GM23338 (cell line): ENCODE measurements at regions not wholly inside any gene's neighbourhood (a gene's known extent, or its start where the extent isn't known, plus 50 kb on each side); places are given as distances from the start of the nearest gene placed in this dataset.

Source experiments
- ATAC-seq: fragments of 200-7000 bp; cut with Tn5 transposase; 3 replicates; pipeline ENCODE4 v1.9.1; 2020
- DNase-seq: peaks from one replicate; pipeline ENCODE4 v3.0.0-alpha.2; 2015; ENCODE audit warnings: low spot score
- H2AFZ ChIP-seq: fragments of 200-600 bp; sonication (generic); 2 replicates; pipeline ENCODE4 v1.8.0; 2016; ENCODE audit warnings: antibody characterized with exemption, mild to moderate bottlenecking, moderate library complexity
- H3F3A ChIP-seq: fragments of 200-600 bp; sonication (generic); replicated peaks from 2 replicates; pipeline ENCODE4 v1.8.0; 2017; ENCODE audit warnings: antibody characterized with exemption, mixed run types, low read depth
- H3K27ac ChIP-seq: fragments of 200-600 bp; sonication (generic); 2 replicates; pipeline ENCODE4 v1.6.1; 2016; ENCODE audit warnings: low read depth
- H3K27me3 ChIP-seq: fragments of 200-600 bp; sonication (generic); 2 replicates; pipeline ENCODE4 v1.8.0; 2016; ENCODE audit warnings: mild to moderate bottlenecking, mixed run types, moderate library complexity; ENCODE audit not compliant: insufficient read depth
- H3K36me3 ChIP-seq: fragments of 200-600 bp; sonication (generic); 2 replicates; pipeline ENCODE4 v1.8.0; 2016; ENCODE audit warnings: mild to moderate bottlenecking; ENCODE audit not compliant: insufficient read depth
- H3K4me1 ChIP-seq: fragments of 200-600 bp; sonication (generic); 2 replicates; pipeline ENCODE4 v1.8.0; 2016; ENCODE audit warnings: mild to moderate bottlenecking, moderate library complexity; ENCODE audit not compliant: insufficient read depth
- H3K4me2 ChIP-seq: fragments of 200-600 bp; sonication (generic); 2 replicates; pipeline ENCODE4 v1.7.1; 2017; ENCODE audit warnings: mixed run types
- H3K4me3 ChIP-seq: fragments of 200-600 bp; sonication (generic); 2 replicates; pipeline ENCODE4 v1.6.1; 2016; ENCODE audit warnings: mixed run types
- H3K79me2 ChIP-seq: fragments of 200-600 bp; sonication (generic); replicated peaks from 2 replicates; pipeline ENCODE4 v1.8.0; 2017; ENCODE audit warnings: mild to moderate bottlenecking; ENCODE audit not compliant: insufficient read depth
- H3K9me2 ChIP-seq: fragments of 200-600 bp; sonication (generic); 2 replicates; pipeline ENCODE4 v1.8.0; 2017; ENCODE audit not compliant: insufficient read depth
- H4K20me1 ChIP-seq: fragments of 200-600 bp; sonication (generic); replicated peaks from 2 replicates; pipeline ENCODE4 v1.8.0; 2017; ENCODE audit warnings: mild to moderate bottlenecking; ENCODE audit not compliant: insufficient read depth
- H3K27ac Mint-ChIP-seq: 2 replicates; pipeline ENCODE4 v1.8.0; 2020; ENCODE audit warnings: inconsistent platforms, mild to moderate bottlenecking, moderate library complexity, mixed read lengths
- H3K27me3 Mint-ChIP-seq: 3 replicates; pipeline ENCODE4 v1.8.0; 2022; ENCODE audit warnings: low read depth, mild to moderate bottlenecking, moderate library complexity, mixed read lengths, inconsistent platforms; ENCODE audit not compliant: insufficient read depth, poor library complexity
- H3K36me3 Mint-ChIP-seq: 3 replicates; pipeline ENCODE4 v1.8.0; 2021; ENCODE audit warnings: low read depth, mild to moderate bottlenecking, inconsistent platforms, moderate library complexity, mixed read lengths
- H3K4me1 Mint-ChIP-seq: 3 replicates; pipeline ENCODE4 v1.8.0; 2020; ENCODE audit warnings: mild to moderate bottlenecking, inconsistent platforms, mixed read lengths
- H3K4me3 Mint-ChIP-seq: 3 replicates; pipeline ENCODE4 v1.8.0; 2021; ENCODE audit warnings: moderate library complexity, mild to moderate bottlenecking, inconsistent platforms, mixed read lengths
- H3K9me3 Mint-ChIP-seq: 3 replicates; pipeline ENCODE4 v1.8.0; 2020; ENCODE audit warnings: moderate library complexity, mild to moderate bottlenecking, inconsistent platforms, mixed read lengths
- CTCF ChIP-seq, 2 experiments: fragments of 200-600 bp in 1 of 2; sonication (generic) in 1 of 2; conservative IDR thresholded peaks; 2 replicates each; pipeline versions ENCODE4 v1.5.1 to v1.6.1; 2016 to 2017; ENCODE audit warnings: antibody characterized with exemption in 2 of 2, low read depth in 2 of 2, mild to moderate bottlenecking in 2 of 2, moderate library complexity in 1 of 2
- EZH2 ChIP-seq: fragments of 200-600 bp; sonication (generic); IDR thresholded peaks from one replicate; pipeline ENCODE4 v1.8.0; 2017; ENCODE audit warnings: antibody characterized with exemption, mild to moderate bottlenecking, low read depth; ENCODE audit not compliant: unreplicated experiment
- EZH2phosphoT487 ChIP-seq: fragments of 200-600 bp; sonication (generic); IDR thresholded peaks from one replicate; pipeline ENCODE4 v1.8.1; 2018; ENCODE audit warnings: antibody characterized with exemption; ENCODE audit not compliant: unreplicated experiment
- JUNB ChIP-seq: IDR thresholded peaks from one replicate; pipeline ENCODE4 v1.6.1; 2016; ENCODE audit warnings: antibody characterized with exemption; ENCODE audit not compliant: unreplicated experiment
- NANOG ChIP-seq: IDR thresholded peaks from 2 replicates; pipeline ENCODE4 v1.6.1; 2016; ENCODE audit warnings: antibody characterized with exemption, borderline replicate concordance
- POLR2AphosphoS5 ChIP-seq: IDR thresholded peaks from 2 replicates; pipeline ENCODE4 v1.6.1; 2016; ENCODE audit warnings: antibody characterized with exemption, low read depth
- REST ChIP-seq: IDR thresholded peaks from one replicate; pipeline ENCODE4 v1.6.1; 2018; ENCODE audit warnings: antibody characterized with exemption; ENCODE audit not compliant: unreplicated experiment
- STAT1 ChIP-seq: IDR thresholded peaks from one replicate; pipeline ENCODE4 v1.6.1; 2016; ENCODE audit warnings: antibody characterized with exemption; ENCODE audit not compliant: unreplicated experiment
- ZNF114 ChIP-seq: fragments of 250-450 bp; sonication (Bioruptor Pico); IDR thresholded peaks from 2 replicates; pipeline ENCODE4 v1.5.0; 2020; ENCODE audit warnings: mild to moderate bottlenecking, moderate library complexity
- ZNF331 ChIP-seq: fragments of 250-450 bp; sonication (Bioruptor Pico); IDR thresholded peaks from 2 replicates; pipeline ENCODE4 v1.5.0; 2020; ENCODE audit warnings: low read depth, mild to moderate bottlenecking, moderate library complexity
- TF ChIP-seq, protein P1 (sequence below): fragments of 250-450 bp; sonication (Bioruptor Pico); IDR thresholded peaks from 2 replicates; pipeline ENCODE4 v1.5.0; 2020; ENCODE audit warnings: mild to moderate bottlenecking, moderate library complexity
- TF ChIP-seq, protein P2 (sequence below): IDR thresholded peaks from 2 replicates; pipeline ENCODE4 v1.6.1; 2016; ENCODE audit warnings: antibody characterized with exemption

DNA sequence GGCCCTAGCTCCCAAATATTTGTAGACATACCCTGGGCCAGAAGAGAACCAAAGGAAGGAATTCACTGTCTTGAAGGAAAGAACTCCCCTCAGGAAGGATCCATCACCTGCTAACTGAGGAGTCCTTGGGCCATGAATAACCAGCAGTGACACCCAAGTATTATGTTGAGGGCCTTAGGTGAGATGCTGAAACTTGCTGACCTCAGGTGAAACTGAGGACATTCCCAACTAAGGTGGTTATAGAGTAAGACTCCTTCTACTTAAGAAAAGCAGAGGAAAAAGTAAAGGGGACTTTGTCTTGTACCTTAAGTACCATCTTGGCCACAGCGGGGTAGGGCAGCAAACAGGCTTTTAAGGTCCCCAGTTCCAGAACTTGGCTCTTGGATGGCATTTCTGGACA, 491.7 kb downstream of the C6orf118 start (continued):
- TF ChIP-seq, protein P1, sequence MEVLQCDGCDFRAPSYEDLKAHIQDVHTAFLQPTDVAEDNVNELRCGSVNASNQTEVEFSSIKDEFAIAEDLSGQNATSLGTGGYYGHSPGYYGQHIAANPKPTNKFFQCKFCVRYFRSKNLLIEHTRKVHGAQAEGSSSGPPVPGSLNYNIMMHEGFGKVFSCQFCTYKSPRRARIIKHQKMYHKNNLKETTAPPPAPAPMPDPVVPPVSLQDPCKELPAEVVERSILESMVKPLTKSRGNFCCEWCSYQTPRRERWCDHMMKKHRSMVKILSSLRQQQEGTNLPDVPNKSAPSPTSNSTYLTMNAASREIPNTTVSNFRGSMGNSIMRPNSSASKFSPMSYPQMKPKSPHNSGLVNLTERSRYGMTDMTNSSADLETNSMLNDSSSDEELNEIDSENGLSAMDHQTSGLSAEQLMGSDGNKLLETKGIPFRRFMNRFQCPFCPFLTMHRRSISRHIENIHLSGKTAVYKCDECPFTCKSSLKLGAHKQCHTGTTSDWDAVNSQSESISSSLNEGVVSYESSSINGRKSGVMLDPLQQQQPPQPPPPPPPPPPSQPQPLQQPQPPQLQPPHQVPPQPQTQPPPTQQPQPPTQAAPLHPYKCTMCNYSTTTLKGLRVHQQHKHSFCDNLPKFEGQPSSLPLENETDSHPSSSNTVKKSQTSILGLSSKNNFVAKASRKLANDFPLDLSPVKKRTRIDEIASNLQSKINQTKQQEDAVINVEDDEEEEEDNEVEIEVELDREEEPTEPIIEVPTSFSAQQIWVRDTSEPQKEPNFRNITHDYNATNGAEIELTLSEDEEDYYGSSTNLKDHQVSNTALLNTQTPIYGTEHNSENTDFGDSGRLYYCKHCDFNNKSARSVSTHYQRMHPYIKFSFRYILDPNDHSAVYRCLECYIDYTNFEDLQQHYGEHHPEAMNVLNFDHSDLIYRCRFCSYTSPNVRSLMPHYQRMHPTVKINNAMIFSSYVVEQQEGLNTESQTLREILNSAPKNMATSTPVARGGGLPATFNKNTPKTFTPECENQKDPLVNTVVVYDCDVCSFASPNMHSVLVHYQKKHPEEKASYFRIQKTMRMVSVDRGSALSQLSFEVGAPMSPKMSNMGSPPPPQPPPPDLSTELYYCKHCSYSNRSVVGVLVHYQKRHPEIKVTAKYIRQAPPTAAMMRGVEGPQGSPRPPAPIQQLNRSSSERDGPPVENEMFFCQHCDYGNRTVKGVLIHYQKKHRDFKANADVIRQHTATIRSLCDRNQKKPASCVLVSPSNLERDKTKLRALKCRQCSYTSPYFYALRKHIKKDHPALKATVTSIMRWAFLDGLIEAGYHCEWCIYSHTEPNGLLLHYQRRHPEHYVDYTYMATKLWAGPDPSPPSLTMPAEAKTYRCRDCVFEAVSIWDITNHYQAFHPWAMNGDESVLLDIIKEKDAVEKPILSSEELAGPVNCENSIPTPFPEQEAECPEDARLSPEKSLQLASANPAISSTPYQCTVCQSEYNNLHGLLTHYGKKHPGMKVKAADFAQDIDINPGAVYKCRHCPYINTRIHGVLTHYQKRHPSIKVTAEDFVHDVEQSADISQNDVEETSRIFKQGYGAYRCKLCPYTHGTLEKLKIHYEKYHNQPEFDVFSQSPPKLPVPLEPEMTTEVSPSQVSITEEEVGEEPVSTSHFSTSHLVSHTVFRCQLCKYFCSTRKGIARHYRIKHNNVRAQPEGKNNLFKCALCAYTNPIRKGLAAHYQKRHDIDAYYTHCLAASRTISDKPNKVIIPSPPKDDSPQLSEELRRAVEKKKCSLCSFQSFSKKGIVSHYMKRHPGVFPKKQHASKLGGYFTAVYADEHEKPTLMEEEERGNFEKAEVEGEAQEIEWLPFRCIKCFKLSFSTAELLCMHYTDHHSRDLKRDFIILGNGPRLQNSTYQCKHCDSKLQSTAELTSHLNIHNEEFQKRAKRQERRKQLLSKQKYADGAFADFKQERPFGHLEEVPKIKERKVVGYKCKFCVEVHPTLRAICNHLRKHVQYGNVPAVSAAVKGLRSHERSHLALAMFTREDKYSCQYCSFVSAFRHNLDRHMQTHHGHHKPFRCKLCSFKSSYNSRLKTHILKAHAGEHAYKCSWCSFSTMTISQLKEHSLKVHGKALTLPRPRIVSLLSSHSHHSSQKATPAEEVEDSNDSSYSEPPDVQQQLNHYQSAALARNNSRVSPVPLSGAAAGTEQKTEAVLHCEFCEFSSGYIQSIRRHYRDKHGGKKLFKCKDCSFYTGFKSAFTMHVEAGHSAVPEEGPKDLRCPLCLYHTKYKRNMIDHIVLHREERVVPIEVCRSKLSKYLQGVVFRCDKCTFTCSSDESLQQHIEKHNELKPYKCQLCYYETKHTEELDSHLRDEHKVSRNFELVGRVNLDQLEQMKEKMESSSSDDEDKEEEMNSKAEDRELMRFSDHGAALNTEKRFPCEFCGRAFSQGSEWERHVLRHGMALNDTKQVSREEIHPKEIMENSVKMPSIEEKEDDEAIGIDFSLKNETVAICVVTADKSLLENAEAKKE, result no peak
- no peak for TF ChIP-seq ZNF114 (CRISPR knock-in tag)
- TF ChIP-seq ZNF331 (CRISPR knock-in tag), result no peak
- TF ChIP-seq NANOG, result no peak
- no peak for TF ChIP-seq EZH2phosphoT487
- no peak for TF ChIP-seq EZH2

- DNase-seq (no peak), ATAC-seq (no peak)
- TF ChIP-seq ZNF114 (CRISPR knock-in tag), result no peak
- TF ChIP-seq CTCF (conservative IDR thresholded peaks at IDR 0.05; ENCODE audit: low read depth in 2 of 2), result no peak
- TF ChIP-seq, protein P2, sequence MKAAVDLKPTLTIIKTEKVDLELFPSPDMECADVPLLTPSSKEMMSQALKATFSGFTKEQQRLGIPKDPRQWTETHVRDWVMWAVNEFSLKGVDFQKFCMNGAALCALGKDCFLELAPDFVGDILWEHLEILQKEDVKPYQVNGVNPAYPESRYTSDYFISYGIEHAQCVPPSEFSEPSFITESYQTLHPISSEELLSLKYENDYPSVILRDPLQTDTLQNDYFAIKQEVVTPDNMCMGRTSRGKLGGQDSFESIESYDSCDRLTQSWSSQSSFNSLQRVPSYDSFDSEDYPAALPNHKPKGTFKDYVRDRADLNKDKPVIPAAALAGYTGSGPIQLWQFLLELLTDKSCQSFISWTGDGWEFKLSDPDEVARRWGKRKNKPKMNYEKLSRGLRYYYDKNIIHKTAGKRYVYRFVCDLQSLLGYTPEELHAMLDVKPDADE, result no peak
- no peak for TF ChIP-seq POLR2AphosphoS5
- no peak for TF ChIP-seq NANOG
- TF ChIP-seq REST, result no peak
- TF ChIP-seq STAT1, result no peak
- no peak for TF ChIP-seq JUNB
These were observed 496.7 kb downstream of the C6orf118 start for GRCh38 chr6:164812706-164813105.

More at GRCh38 chr6:164812706-164813105, 496.7 kb downstream of the C6orf118 start:
- H3K79me2 ChIP-seq, result no peaks in the 10 kb centered on the region
- no peaks in the 10 kb centered on the region for H3F3A ChIP-seq
- H3K27ac Mint-ChIP-seq, result no peak overlapping the region
- H3K4me1 Mint-ChIP-seq, result no peaks in the 10 kb centered on the region
- no peak overlapping the region for H3K4me3 Mint-ChIP-seq
- H2AFZ ChIP-seq, result no peak overlapping the region
- peaks cover 33% of the 10 kb centered on the region for H3K36me3 Mint-ChIP-seq
- H3K9me2 ChIP-seq, result peaks cover 8% of the 10 kb centered on the region; the same call in 1 of the 2 replicates
- H3K27me3 Mint-ChIP-seq, result peaks cover 3% of the 10 kb centered on the region
- H3K27me3 ChIP-seq, result no peaks in the 10 kb centered on the region
- no peaks in the 10 kb centered on the region for H3K4me1 ChIP-seq
- H4K20me1 ChIP-seq, result no peaks in the 10 kb centered on the region
- H3K4me3 ChIP-seq, result no peak overlapping the region
- peaks cover 7% of the 10 kb centered on the region; the same call in 1 of the 2 replicates for H3K36me3 ChIP-seq
- H3K4me2 ChIP-seq, result no peak overlapping the region
- H3K9me3 Mint-ChIP-seq, result peaks cover 54% of the 10 kb centered on the region
- H3K27ac ChIP-seq, result no peak overlapping the region
